Suprapubic skin (tissue), 4 donors: ENCODE measurements at regions not wholly inside any gene's neighbourhood (a gene's known extent, or its start where the extent isn't known, plus 50 kb on each side); places are given as distances from the start of the nearest gene placed in this dataset.

Experiments used
- CTCF ChIP-seq, 2 donors: fragments of 200-600 bp in 1 of 2; fragments of 450-650 bp in 1 of 2; sonication (generic) in 1 of 2; IDR thresholded peaks; one replicate each; pipeline ENCODE4 v1.5.1; 2016 to 2019; ENCODE audit warnings: antibody characterized with exemption in 2 of 2, mild to moderate bottlenecking in 1 of 2, moderate library complexity in 1 of 2
- EP300 ChIP-seq: sonication (generic); formaldehyde crosslinking; IDR thresholded peaks from one replicate; pipeline ENCODE4 v1.6.1; 2017; ENCODE audit warnings: antibody characterized with exemption
- POLR2A ChIP-seq, 2 donors: fragments of 450-650 bp; IDR thresholded peaks; one replicate each; pipeline ENCODE4 v1.6.1; 2017; ENCODE audit warnings: antibody characterized with exemption in 2 of 2, mild to moderate bottlenecking in 2 of 2, moderate library complexity in 2 of 2
- POLR2AphosphoS5 ChIP-seq, 3 donors: sonication (generic); formaldehyde crosslinking; IDR thresholded peaks; one replicate each; pipeline ENCODE4 v1.6.1; 2017; ENCODE audit warnings: antibody characterized with exemption in 3 of 3

- TF ChIP-seq POLR2AphosphoS5 (IDR thresholded peaks at IDR 0.05) (no peak), CTCF (IDR thresholded peaks at IDR 0.05) (no peak), POLR2A (IDR thresholded peaks at IDR 0.05) (no peak), EP300 (no peak)
Observed at GRCh38 chr13:67509018-67509417, 278.9 kb upstream of the PCDH9 start.
